ENCODE measurements at regions not wholly inside any gene's neighbourhood (a gene's known extent, or its start where the extent isn't known, plus 50 kb on each side); places are given as distances from the start of the nearest gene placed in this dataset.

- TF ChIP-seq CTCF (IDR thresholded peaks at IDR 0.05) (no peak), ZFX (IDR thresholded peaks at IDR 0.05; ENCODE audit: borderline replicate concordance) (no peak)
These were observed 100.4 kb upstream of the ZNF536 start for GRCh38 chr19:30271816-30272215.
